Neural cell (in vitro differentiated cells): ENCODE measurements at regions not wholly inside any gene's neighbourhood (a gene's known extent, or its start where the extent isn't known, plus 50 kb on each side); places are given as distances from the start of the nearest gene placed in this dataset.

Experiments used
- H2AFZ ChIP-seq: fragments of 200-600, 300-800 bp; sonication (generic), shearing (Covaris generic); 2 replicates; pipeline ENCODE4 v1.6.0; 2014; ENCODE audit warnings: low read depth, mild to moderate bottlenecking, antibody characterized with exemption, low read length, moderate library complexity
- H3F3A ChIP-seq: fragments of 200-600 bp; shearing (Covaris generic); 2 replicates; pipeline ENCODE4 v1.6.1; 2016; ENCODE audit warnings: mild to moderate bottlenecking, moderate library complexity, mixed read lengths, antibody characterized with exemption, low read length; ENCODE audit not compliant: insufficient read depth, poor library complexity, severe bottlenecking
- H3K27ac ChIP-seq: fragments of 200-600, 300-800 bp; sonication (generic), shearing (Covaris generic); 2 replicates; pipeline ENCODE4 v1.5.1; 2014; ENCODE audit warnings: mild to moderate bottlenecking, low read length, moderate library complexity
- H3K27me3 ChIP-seq: fragments of 300-800, 200-600 bp; sonication (generic), shearing (Covaris generic); 2 replicates; pipeline ENCODE4 v1.6.0; 2014; ENCODE audit warnings: mild to moderate bottlenecking, low read depth, low read length, moderate library complexity; ENCODE audit not compliant: insufficient read depth
- H3K36me3 ChIP-seq: fragments of 300-800, 200-600 bp; sonication (generic), shearing (Covaris generic); 2 replicates; pipeline ENCODE4 v1.5.1; 2014; ENCODE audit warnings: mild to moderate bottlenecking, antibody characterized with exemption, low read length, moderate library complexity; ENCODE audit not compliant: insufficient read depth
- H3K4me2 ChIP-seq: fragments of 300-800, 200-600 bp; sonication (generic), shearing (Covaris generic); 2 replicates; pipeline ENCODE4 v1.6.0; 2014; ENCODE audit warnings: mild to moderate bottlenecking, low read length
- H3K4me3 ChIP-seq: fragments of 300-800, 200-600 bp; sonication (generic), shearing (Covaris generic); 2 replicates; pipeline ENCODE4 v1.5.1; 2014; ENCODE audit warnings: mild to moderate bottlenecking, low read length, moderate library complexity
- H3K79me2 ChIP-seq: fragments of 200-600 bp; shearing (Covaris generic); replicated peaks from 2 replicates; pipeline ENCODE4 v1.6.0; 2014; ENCODE audit warnings: mild to moderate bottlenecking, low read length, moderate library complexity; ENCODE audit not compliant: insufficient read depth
- H3K9ac ChIP-seq: fragments of 300-800, 200-600 bp; sonication (generic), shearing (Covaris generic); 2 replicates; pipeline ENCODE4 v1.6.1; 2016; ENCODE audit warnings: mild to moderate bottlenecking, low read length, mixed read lengths
- H3K9me2 ChIP-seq: fragments of 200-600 bp; shearing (Covaris generic); 2 replicates; pipeline ENCODE4 v1.6.1; 2016; ENCODE audit warnings: mild to moderate bottlenecking, low read length, mixed read lengths; ENCODE audit not compliant: insufficient read depth
- H3K9me3 ChIP-seq: fragments of 200-600, 300-800 bp; sonication (generic), shearing (Covaris generic); 2 replicates; pipeline ENCODE4 v1.6.1; 2016; ENCODE audit warnings: mild to moderate bottlenecking, mixed run types, low read length, moderate library complexity, mixed read lengths
- H4K20me1 ChIP-seq: fragments of 200-600 bp; shearing (Covaris generic); 2 replicates; pipeline ENCODE4 v1.6.1; 2016; ENCODE audit warnings: mild to moderate bottlenecking, mixed run types; ENCODE audit not compliant: insufficient read depth
- CTCF ChIP-seq: fragments of 450-650 bp; IDR thresholded peaks from 2 replicates; pipeline ENCODE4 v1.5.1; 2014; ENCODE audit warnings: antibody characterized with exemption, mild to moderate bottlenecking, moderate library complexity; ENCODE audit not compliant: poor library complexity, severe bottlenecking
- EP300 ChIP-seq: fragments of 450-650 bp; conservative IDR thresholded peaks from 2 replicates; pipeline ENCODE4 v1.6.1; 2014; ENCODE audit warnings: antibody characterized with exemption, mild to moderate bottlenecking, moderate library complexity; ENCODE audit not compliant: poor library complexity, severe bottlenecking
- EZH2 ChIP-seq: fragments of 200-600, 300-800 bp; shearing (Covaris generic), sonication (generic); IDR thresholded peaks from 2 replicates; pipeline ENCODE4 v1.6.1; 2014; ENCODE audit warnings: antibody characterized with exemption, low read length, borderline replicate concordance, mild to moderate bottlenecking; ENCODE audit not compliant: insufficient read depth, poor library complexity, severe bottlenecking
- MXI1 ChIP-seq: fragments of 450-650 bp; conservative IDR thresholded peaks from 2 replicates; pipeline ENCODE4 v1.6.1; 2014; ENCODE audit warnings: antibody characterized with exemption, mild to moderate bottlenecking; ENCODE audit not compliant: poor library complexity, severe bottlenecking
- POLR2AphosphoS5 ChIP-seq: IDR thresholded peaks from 2 replicates; pipeline ENCODE4 v1.6.1; 2012
- RAD21 ChIP-seq: fragments of 450-650 bp; conservative IDR thresholded peaks from 2 replicates; pipeline ENCODE4 v1.6.1; 2014; ENCODE audit warnings: antibody characterized with exemption, mild to moderate bottlenecking, moderate library complexity
- SMC3 ChIP-seq: fragments of 450-650 bp; conservative IDR thresholded peaks from 2 replicates; pipeline ENCODE4 v1.6.1; 2014; ENCODE audit warnings: antibody characterized with exemption, mild to moderate bottlenecking, moderate library complexity; ENCODE audit not compliant: poor library complexity
- TAF1 ChIP-seq: IDR thresholded peaks from 2 replicates; pipeline ENCODE4 v1.6.1; 2012; ENCODE audit warnings: low read depth
- TF ChIP-seq, protein P1 (sequence below): IDR thresholded peaks from 2 replicates; pipeline ENCODE4 v1.6.1; 2012; ENCODE audit warnings: borderline replicate concordance

DNA sequence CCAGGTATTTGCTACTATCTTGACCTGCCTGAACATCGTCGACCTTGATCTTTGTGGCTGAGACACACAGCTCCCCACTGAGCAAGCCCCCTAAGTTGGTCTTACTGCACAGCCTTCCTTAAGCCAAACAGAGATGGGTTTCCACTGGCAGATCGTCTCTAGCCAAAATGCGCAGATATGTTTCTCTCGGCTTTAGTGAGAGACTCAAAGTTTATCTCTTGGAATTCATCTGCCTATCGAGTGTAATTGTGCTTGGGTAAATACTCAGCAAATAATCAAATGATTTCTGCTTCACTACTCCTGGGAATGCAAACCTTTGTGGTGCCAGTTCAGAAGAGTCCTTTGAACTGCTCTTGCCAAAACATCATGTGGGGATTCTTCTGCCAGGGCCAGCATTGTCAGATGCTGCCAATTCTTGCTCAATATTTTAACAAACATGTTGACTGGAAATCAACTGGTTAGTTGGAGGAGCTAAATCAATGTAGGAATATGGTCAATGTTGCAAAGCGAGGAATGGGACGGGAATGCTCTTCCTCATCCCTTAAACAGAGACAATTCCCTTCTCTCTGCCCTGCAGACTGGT lies 141.2 kb upstream of the SLC28A3 start:
- Histone ChIP-seq H3F3A (no peaks in the 10 kb centered on the region), H4K20me1 (no peaks in the 10 kb centered on the region), H3K9me3 (no peaks in the 10 kb centered on the region), H3K27ac (no peak overlapping the region), H3K4me2 (no peak overlapping the region), H3K27me3 (no peaks in the 10 kb centered on the region), H3K36me3 (no peaks in the 10 kb centered on the region), H3K9me2 (no peaks in the 10 kb centered on the region), H2AFZ (no peak overlapping the region), H3K79me2 (no peaks in the 10 kb centered on the region), H3K9ac (no peak overlapping the region), H3K4me3 (no peak overlapping the region)
- TF ChIP-seq EZH2 (no peak), SMC3 (no peak), RAD21 (no peak)

DNA sequence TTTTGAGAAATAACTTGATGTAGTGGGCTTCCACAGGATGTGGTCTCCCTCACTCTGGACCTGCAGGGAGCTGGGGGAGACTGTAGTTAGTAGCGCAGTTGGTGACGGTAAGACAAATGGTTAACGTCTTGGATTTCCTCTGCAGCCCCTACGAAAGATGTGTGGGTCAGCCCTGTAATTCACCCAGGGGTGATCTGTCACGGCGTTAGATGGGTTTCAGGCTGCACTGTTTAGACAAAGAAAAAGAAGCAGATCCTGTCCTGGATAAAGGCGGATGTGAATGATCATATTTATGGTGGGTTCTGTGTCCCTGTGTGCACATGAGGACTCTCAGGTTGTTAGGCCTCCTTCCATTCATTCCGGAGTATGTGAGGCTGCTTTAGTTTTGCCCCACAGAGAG lies 142.0 kb upstream of the SLC28A3 start:
- TF ChIP-seq, protein P1, sequence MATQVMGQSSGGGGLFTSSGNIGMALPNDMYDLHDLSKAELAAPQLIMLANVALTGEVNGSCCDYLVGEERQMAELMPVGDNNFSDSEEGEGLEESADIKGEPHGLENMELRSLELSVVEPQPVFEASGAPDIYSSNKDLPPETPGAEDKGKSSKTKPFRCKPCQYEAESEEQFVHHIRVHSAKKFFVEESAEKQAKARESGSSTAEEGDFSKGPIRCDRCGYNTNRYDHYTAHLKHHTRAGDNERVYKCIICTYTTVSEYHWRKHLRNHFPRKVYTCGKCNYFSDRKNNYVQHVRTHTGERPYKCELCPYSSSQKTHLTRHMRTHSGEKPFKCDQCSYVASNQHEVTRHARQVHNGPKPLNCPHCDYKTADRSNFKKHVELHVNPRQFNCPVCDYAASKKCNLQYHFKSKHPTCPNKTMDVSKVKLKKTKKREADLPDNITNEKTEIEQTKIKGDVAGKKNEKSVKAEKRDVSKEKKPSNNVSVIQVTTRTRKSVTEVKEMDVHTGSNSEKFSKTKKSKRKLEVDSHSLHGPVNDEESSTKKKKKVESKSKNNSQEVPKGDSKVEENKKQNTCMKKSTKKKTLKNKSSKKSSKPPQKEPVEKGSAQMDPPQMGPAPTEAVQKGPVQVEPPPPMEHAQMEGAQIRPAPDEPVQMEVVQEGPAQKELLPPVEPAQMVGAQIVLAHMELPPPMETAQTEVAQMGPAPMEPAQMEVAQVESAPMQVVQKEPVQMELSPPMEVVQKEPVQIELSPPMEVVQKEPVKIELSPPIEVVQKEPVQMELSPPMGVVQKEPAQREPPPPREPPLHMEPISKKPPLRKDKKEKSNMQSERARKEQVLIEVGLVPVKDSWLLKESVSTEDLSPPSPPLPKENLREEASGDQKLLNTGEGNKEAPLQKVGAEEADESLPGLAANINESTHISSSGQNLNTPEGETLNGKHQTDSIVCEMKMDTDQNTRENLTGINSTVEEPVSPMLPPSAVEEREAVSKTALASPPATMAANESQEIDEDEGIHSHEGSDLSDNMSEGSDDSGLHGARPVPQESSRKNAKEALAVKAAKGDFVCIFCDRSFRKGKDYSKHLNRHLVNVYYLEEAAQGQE: no peak
- TF ChIP-seq MXI1 (no peak), RAD21 (no peak)
- H3F3A ChIP-seq: no peaks in the 10 kb centered on the region
- no peaks in the 10 kb centered on the region for H3K9me2 ChIP-seq
- no peak overlapping the region for H3K4me2 ChIP-seq
- no peak overlapping the region for H3K4me3 ChIP-seq
- H3K27me3 ChIP-seq: no peaks in the 10 kb centered on the region
- H3K79me2 ChIP-seq: no peaks in the 10 kb centered on the region
- no peak overlapping the region for H3K27ac ChIP-seq
- no peaks in the 10 kb centered on the region for H3K9me3 ChIP-seq
- no peaks in the 10 kb centered on the region for H3K36me3 ChIP-seq
- no peak overlapping the region for H3K9ac ChIP-seq
- H4K20me1 ChIP-seq: no peaks in the 10 kb centered on the region
- H2AFZ ChIP-seq: no peak overlapping the region

DNA sequence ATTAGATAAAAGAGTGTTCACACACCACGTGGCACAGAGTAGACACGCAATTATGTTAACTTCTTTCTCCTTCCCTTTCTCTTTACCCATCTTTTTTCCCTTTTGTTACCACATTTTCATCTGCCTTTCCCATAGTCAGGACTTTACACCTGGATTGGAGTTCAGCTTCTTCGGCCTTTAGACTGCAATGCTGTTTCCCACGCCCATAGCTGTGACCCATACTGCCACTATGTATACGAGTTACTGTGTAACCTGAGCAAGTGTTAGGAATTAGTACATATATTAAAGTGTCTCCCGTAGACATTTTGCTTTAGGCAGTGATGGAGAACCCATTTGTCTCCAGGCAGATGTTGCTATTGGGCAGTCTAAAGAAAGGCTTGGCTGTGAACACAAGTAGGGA lies 143.6 kb upstream of the SLC28A3 start:
- Histone ChIP-seq H2AFZ (no peak overlapping the region), H4K20me1 (no peaks in the 10 kb centered on the region), H3K79me2 (no peaks in the 10 kb centered on the region), H3K9me3 (no peaks in the 10 kb centered on the region), H3K36me3 (no peaks in the 10 kb centered on the region), H3K9me2 (no peaks in the 10 kb centered on the region), H3K27ac (no peak overlapping the region), H3K9ac (no peak overlapping the region), H3K27me3 (no peaks in the 10 kb centered on the region), H3K4me3 (no peak overlapping the region), H3F3A (no peaks in the 10 kb centered on the region), H3K4me2 (no peak overlapping the region)
- no peak for TF ChIP-seq SMC3

- H3K27me3 ChIP-seq: no peaks in the 10 kb centered on the region
Measured at GRCh38 chr9:84485539-84485938, 145.0 kb upstream of the SLC28A3 start.

More at GRCh38 chr9:84485539-84485938, 145.0 kb upstream of the SLC28A3 start:
- TF ChIP-seq TAF1: no peak
- TF ChIP-seq CTCF: no peak
- TF ChIP-seq POLR2AphosphoS5: no peak
- no peak for TF ChIP-seq MXI1
- TF ChIP-seq SMC3: no peak
- TF ChIP-seq RAD21: no peak
- no peak for TF ChIP-seq EP300
- TF ChIP-seq, protein P1: no peak
- H2AFZ ChIP-seq: no peak overlapping the region
- H3K4me2 ChIP-seq: no peak overlapping the region
- no peak overlapping the region for H3K4me3 ChIP-seq
- H3K36me3 ChIP-seq: no peaks in the 10 kb centered on the region
- no peaks in the 10 kb centered on the region for H4K20me1 ChIP-seq
- H3K27ac ChIP-seq: no peak overlapping the region
- H3K79me2 ChIP-seq: no peaks in the 10 kb centered on the region
- H3F3A ChIP-seq: no peaks in the 10 kb centered on the region
- no peaks in the 10 kb centered on the region for H3K9me2 ChIP-seq
- H3K9ac ChIP-seq: no peak overlapping the region
- H3K9me3 ChIP-seq: no peaks in the 10 kb centered on the region
